ENCODE measurements at regions not wholly inside any gene's neighbourhood (a gene's known extent, or its start where the extent isn't known, plus 50 kb on each side); places are given as distances from the start of the nearest gene placed in this dataset.
A peak's percentile ranks its signal among the peaks of the same experiment; 100 is the strongest.
"Not testable (repeated sequence)": the region's sequence is repeated elsewhere in the genome, so short reads cannot be mapped to it uniquely, and the experiment has no call there.

DNA sequence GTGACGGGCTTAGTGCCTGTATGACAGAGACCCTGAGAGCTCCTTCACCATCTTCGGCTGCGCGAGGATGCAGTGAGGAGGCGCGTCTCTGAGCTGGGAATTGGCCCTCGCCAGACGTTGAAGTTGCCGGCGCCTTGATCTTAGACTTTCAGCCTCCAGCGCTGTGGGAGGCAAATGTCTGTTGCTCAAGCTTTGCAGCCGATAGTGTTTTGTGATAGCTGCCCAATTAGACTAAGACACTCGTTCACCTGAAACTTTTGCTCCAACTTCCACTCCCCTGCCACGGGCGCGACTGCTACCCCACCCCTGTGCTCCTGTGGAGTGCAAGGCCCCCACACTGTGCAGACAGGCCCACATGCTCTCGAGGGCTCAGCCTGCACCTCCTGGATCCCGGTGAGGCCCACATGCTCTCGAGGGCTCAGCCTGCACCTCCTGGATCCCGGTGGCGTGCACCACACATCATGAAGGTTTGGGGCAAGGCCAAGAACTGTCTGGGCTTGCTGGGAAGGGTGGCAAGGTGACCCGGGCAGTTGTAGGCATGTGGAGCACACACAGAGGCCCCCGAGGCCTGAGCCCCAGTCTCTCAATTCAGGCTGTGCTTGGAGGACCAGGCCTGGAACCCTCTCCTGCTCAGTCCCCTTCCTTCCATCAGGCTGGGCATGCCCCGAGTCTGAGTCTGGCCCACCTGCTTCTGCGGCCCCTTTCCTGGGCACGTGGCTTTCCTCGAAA is 324.6 kb downstream of the TMEM121 start:
- no peak for DNase-seq

- no peak for DNase-seq
These were observed 325.5 kb downstream of the TMEM121 start for GRCh38 chr14:105851716-105852377.

DNA sequence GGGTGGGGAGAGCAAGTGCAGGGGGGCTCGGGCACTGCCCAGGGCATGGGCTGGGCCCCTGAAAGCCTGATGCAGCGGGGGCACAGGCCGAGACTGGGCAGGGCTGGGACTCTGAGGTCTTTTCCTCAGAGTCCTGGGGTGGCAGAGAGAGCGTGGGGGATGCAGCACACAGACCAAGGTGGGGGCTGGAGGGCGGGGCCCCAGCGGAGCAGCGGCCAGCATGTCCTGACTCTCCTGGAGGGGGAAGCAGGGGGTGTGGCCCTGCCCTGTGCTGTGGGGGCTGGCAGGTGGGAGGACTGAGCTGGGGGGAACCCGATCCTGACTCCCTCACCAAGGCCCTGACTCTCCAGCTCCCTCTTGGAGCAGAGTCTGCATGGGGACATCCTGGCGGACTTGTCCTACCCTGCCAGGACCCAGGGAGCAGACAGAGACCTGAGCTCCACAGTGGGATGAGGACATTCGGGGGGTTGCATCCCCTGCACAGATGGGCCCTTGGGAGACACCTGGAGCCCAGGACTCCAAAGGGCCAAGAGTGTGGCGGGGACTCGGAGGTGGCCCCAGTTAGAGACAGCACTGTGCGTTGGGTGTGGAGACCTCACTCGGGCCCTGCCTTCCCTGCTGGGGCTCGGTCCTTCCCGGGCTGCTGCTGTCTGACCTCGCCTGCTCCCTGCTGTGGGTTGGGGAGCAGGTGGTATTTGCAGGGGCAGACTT is 326.1 kb downstream of the TMEM121 start:
- no peak for DNase-seq

DNA sequence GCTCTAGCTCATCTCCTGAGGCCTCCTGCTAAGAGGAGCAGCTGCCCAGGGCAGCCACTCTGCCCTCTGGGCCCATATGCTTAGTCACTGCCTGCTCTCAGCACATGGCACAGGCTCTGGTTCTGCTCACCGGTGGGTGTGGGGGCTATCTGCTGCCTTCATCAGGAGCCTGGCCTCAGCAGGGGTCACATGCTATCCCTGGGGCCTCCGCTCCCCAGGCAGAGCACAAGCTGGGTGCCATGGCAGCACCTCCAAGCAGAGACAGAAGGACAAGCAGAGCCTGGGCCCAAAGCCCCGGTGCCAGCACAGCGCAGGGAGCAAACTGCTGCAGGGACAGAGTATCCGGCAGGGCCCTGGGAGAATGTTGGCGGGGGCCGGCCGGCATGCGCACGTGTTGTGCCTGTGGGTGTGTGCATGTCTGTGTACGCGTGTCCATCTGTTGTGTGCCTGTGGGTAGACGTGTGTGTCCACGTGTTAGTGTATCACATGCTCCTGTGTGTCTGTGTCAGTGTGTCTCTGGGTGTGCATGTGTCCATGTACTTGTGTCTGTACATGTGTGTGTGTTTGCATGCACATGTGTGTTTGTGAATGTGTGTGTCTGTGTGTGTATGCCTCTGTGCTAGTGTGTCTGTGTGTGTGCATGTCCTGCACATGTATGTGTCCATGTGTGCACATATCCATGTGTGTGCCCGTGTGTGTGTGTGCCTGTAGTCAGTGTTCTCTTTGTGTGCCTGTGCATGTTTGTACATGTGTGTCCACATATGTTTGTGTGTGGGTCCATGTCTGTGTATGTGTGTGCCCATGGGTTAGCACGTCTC is 326.9 kb downstream of the TMEM121 start:
- no peak for DNase-seq

GRCh38 chr14:105853907-105854599 is 327.7 kb downstream of the TMEM121 start:
- DNase-seq, result no peak

- DNase-seq, result no peak
These were observed 328.3 kb downstream of the TMEM121 start for GRCh38 chr14:105854600-105855245.

- no peak for DNase-seq
These were observed 329.0 kb downstream of the TMEM121 start for GRCh38 chr14:105855246-105855892.

- DNase-seq, result peak; percentile 78
These were observed 329.7 kb downstream of the TMEM121 start for GRCh38 chr14:105855893-105856675.

DNA sequence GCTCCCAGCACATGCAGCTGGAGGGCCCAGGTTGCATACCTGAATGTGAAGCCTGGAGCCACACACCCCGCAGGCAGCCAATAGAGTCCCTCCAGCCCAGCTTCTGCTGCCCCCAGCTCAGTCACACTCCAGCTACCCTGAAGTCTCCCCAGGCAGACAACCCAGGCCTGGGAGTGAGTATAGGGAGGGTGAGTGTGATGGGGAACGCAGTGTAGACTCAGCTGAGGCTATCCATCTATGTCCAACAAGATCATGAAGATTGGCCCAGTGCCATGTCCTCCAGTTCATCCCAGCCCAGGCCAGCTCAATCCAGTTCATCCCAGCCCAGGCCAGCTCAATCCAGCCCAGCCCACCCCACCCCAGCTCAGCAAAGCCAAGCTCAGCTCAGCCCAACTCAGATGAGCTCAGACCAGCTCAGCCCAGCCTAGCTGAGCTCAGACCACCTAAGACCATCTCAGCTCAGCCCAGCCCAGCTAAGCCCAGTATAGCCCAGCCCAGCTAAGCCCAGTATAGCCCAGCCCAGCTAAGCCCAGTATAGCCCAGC is 330.4 kb downstream of the TMEM121 start:
- DNase-seq, result peak; percentile 79

DNA sequence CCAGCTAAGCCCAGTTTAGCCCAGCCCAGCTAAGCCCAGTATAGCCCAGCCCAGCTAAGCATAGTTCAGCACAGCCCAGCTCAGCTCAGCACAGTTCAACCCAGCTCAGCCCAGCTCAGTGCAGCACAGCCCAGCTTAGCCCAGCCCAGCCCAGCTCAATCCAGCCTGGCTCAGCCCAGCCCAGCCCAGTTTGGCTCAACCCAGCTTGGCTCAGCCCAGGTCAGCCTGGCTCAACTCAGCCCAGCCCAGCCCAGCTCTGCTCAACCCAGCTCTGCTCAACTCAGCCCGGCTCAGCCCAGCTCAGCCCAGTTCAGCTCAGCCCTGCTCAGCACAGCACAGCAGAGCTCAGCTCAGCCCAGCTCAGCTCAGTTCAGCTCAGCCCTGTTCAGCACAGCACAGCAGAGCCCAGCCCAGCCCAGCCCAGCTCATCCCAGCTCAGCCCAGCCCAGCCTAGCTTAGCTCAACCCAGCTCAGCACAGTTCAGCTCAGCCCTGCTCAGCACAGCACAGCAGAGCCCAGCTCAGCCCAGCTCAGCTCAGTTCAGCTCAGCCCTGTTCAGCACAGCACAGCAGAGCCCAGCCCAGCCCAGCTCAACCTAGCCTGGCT is 330.9 kb downstream of the TMEM121 start:
- DNase-seq, result no peak

- DNase-seq, result no peak
These were observed 331.7 kb downstream of the TMEM121 start for GRCh38 chr14:105857826-105858675.

- no peak for DNase-seq
These were observed 332.3 kb downstream of the TMEM121 start for GRCh38 chr14:105858676-105859025.

DNA sequence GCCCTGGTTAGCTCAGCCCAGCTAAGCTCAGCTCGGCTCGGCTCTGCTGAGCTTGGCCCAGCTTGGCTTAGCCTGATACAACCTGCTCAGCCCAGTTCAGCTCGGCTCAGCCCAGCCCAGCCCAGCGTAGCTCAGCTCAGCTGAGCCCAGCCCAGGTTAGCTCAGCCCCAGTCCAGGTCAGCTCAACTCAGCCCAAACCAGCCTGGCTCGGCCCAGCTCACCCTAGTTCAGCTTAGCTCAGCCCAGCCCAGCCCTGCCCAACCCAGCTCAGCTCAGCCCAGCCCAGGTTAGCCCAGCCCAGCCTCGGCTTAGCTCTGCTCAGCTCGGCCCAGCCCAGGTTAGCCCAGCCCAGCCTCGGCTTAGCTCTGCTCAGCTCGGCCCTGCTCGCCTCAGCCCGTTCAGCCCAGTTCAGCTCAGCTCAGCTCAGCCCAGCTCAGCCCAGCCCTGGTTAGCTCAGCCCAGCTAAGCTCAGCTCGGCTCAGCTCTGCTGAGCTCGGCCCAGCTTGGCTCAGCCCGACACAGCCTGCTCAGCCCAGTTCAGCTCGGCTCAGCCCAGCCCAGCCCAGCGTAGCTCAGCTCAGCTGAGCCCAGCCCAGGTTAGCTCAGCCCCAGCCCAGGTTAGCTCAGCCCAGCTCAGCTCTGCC is 332.8 kb downstream of the TMEM121 start:
- not testable (repeated sequence) for DNase-seq

DNA sequence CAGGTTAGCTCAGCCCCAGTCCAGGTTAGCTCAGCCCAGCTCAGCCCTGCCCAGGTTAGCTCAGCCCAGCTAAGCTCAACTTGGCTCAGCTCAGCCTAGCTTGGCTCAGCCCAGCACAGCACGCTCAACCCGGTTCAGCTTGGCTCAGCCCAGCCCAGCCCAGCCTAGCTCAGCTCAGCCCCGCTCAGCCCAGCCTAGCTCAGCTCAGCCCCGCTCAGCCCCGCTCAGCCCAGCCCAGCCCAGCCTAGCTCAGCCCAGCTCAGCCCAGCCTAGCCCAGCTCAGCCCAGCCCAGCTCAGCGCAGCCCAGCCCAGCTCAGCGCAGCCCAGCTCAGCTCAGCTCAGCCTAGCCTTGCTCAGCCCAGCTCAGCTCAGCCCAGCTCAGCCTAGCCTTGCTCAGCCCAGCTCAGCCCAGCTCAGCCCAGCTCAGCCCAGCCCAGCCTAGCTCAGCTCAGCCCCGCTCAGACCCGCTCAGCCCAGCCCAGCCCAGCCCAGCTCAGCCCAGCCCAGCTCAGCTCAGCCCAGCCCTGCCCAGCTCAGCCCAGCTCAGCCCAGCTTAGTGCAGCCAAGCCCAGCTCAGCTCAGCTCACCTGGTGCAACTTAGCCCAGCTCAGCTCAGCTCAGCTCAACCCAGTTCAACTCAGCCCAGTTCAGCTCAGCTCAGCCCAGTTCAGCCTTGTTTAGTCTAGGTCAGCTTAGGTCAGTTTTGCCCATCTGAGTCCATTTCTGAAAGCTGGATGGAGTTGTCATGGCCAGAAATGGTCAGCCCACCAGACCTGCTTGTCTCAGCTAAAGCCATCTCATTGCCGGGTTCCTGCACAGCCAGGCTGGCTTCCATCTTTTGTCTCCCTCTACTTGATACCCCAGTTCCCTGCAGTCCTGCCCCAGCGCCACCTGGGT is 333.6 kb downstream of the TMEM121 start:
- no peak for DNase-seq

- DNase-seq, result no peak
These were observed 334.5 kb downstream of the TMEM121 start for GRCh38 chr14:105860615-105861580.

DNA sequence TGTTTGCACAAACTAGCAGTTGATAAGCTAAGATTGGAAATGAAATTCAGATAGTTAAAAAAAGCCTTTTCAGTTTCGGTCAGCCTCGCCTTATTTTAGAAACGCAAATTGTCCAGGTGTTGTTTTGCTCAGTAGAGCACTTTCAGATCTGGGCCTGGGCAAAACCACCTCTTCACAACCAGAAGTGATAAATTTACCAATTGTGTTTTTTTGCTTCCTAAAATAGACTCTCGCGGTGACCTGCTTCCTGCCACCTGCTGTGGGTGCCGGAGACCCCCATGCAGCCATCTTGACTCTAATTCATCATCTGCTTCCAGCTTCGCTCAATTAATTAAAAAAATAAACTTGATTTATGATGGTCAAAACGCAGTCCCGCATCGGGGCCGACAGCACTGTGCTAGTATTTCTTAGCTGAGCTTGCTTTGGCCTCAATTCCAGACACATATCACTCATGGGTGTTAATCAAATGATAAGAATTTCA is 335.6 kb downstream of the TMEM121 start:
- peak; percentile 67 for DNase-seq

All from DMS79 treated with DMSO at 0.1 percent for 48 hours (cell line).